A673 (cell line): ENCODE measurements at regions not wholly inside any gene's neighbourhood (a gene's known extent, or its start where the extent isn't known, plus 50 kb on each side); places are given as distances from the start of the nearest gene placed in this dataset.

ENCODE experiments used
- EZH2 ChIP-seq: fragments of 200-600 bp; sonication (generic); IDR thresholded peaks from 2 replicates; pipeline ENCODE4 v1.6.1; 2017; ENCODE audit warnings: borderline replicate concordance, low read depth, mild to moderate bottlenecking, mixed read lengths, antibody characterized with exemption, low read length; ENCODE audit not compliant: poor library complexity, severe bottlenecking
- TF ChIP-seq, protein P1 (sequence below): fragments of 300-800, 200-600 bp; sonication (generic); conservative IDR thresholded peaks from 2 replicates; pipeline ENCODE4 v1.5.1; 2017; ENCODE audit warnings: low read depth, mild to moderate bottlenecking, antibody characterized with exemption, low read length, moderate library complexity, mixed read lengths

DNA sequence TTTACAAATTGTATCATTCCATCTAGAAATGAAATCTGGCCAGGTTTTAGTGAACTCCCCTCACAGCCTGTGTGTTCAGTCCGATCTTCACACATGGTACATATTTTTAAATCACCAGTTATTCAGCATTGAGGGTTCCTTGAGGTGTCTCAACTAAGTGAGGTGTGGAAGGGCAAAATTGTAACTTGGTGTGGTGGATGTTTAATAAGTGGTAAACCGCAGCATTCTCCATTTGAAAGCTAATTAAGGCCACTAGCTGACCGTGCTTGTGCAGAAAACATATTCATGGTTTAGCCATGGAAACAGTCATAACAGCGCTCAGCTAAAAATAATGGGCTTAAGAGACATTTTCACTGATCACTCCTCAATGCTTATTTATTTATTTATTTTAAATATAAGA is 786.2 kb upstream of the FANCL start:
- TF ChIP-seq, protein P1, sequence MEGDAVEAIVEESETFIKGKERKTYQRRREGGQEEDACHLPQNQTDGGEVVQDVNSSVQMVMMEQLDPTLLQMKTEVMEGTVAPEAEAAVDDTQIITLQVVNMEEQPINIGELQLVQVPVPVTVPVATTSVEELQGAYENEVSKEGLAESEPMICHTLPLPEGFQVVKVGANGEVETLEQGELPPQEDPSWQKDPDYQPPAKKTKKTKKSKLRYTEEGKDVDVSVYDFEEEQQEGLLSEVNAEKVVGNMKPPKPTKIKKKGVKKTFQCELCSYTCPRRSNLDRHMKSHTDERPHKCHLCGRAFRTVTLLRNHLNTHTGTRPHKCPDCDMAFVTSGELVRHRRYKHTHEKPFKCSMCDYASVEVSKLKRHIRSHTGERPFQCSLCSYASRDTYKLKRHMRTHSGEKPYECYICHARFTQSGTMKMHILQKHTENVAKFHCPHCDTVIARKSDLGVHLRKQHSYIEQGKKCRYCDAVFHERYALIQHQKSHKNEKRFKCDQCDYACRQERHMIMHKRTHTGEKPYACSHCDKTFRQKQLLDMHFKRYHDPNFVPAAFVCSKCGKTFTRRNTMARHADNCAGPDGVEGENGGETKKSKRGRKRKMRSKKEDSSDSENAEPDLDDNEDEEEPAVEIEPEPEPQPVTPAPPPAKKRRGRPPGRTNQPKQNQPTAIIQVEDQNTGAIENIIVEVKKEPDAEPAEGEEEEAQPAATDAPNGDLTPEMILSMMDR, result no peak
- TF ChIP-seq EZH2, result no peak
